NCI-H1417 (cell line): ENCODE measurements at regions not wholly inside any gene's neighbourhood (a gene's known extent, or its start where the extent isn't known, plus 50 kb on each side); places are given as distances from the start of the nearest gene placed in this dataset.
"Not testable (repeated sequence)": the region's sequence is repeated elsewhere in the genome, so short reads cannot be mapped to it uniquely, and the experiment has no call there.

Source experiments
- DNase-seq, 3 experiments: peaks; one replicate each; lab custom pipeline; 2025; lab: John Stamatoyannopoulos, UW

DNA sequence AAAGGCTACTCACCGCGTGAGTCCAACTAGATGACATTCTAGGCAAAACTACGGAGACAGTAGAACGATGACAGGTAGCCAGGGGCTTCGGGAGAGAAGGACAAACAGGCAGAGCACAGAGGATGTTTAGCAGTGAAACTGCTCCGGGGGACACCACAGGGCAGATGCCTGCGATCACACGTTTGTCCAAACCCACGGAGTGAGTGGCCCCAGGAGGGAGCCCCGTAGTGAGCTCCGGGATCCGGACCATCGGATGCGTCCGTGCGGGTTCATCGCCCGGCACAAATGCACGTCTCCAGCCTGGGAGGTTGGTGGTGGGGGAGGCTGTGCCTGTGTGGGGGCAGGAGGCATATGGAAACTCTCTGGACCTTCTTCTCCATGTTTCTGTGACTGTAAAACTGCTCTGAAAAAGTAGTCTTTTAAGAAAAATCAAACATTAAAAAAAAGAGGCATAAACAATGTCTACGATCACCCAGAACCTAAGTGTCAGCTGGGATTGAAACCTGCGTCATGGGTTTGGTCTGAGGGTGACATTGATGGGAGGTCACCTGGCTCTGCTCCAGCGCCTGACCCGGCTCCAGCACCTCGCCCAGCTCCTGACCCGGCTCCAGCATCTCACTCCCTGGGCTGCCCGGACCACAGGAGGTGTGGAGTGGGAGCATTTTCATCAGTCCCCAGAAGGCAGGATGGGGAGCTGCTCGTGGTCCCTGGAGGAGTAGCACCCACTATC lies 83.0 kb upstream of the CTDP1 start:
- DNase-seq = no peak

DNA sequence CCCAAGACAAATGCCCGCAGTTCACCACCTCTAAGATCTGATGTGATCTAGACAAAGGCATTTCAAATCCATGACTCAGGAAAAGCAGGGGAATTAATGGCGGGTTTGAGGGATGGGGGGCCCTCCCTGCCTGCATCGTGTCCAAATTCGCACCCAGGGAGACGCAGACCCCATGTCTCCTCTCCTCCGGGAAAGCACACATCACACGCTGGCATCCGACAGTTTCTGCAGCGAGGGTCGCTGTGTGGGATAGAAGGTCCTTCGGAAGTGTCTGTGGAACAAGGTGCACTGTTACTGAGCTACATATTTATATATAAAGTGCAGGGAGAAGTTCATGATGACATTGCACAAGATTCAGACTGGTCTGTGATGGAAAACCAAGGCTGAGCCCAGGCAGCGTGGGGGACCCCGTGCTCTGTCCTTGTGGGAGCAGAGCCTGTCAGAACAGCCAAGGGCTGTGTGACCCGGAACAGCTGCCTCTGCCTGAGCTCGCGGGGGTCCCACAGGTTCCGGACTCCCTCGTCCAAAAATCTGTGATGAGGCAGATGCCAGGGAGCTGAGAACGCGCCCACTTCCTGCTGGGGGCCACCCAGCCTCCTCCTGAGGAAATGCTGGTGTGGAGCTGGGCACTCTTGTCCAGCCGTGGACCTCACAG lies 82.3 kb upstream of the CTDP1 start:
- no peak for DNase-seq

DNA sequence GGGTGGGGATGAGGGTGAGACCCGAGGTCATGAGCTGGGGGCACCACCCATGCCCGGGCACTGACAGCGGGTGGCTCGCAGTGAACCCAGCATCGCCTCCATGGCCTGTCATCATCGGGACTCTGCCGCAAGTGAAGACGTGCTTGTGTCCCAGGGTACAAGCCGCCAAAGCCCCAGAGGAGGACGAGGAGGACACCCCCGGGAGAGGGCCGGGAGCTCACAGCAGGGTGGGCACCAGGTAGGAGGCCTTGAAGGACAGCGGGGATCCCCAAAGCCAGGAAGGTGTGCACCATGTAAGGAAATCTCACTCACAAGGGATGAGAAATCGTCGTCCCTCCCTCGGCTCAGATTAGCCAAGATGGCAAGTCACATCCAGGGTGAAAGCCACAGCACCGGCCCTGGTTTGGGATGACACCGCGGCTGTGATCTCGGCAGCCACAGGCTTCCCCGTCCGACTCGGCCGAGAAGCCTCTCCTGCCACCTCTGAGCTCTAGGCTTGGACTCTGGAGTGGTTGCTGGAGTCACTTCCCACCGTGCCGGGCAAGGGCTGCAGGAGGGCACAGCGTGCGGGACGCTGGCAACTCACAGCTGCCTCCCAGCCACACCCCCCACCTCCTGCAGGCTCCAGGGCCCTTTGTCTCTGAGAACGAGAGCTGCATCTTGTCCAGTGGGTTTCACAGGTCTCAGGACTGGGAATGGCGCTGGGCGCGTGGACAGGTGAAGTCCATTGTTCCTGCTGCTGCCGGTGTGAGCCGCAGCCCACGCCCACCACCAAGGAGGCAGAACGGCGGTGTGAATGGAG lies 81.6 kb upstream of the CTDP1 start:
- DNase-seq = peak; percentile 18 to 88 (median 73)

DNA sequence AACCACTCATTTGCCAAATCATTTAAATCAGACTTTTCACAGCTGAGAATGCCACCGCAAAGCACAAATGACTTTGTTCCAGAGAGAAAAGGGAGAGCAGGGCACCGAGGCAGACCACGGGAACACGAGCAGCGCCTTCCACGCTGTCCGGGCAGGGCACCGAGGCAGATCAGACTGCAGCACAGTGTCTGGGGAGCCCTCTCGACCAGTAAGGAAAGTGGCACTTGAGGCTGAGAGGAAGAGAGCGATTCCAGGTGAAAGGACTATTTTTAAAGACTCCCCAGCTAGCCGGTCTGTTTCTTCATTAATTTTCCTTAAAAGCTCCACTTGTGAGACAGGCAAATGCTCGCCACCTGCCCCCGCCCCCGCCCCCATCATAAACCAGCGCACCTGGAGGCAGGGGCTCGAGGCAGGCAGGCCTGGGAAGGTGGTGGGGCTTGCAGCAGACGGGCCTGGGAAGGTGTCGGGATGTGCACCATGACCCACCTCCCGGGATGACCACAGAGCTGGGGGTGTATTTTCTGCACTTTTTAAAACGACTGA lies 80.9 kb upstream of the CTDP1 start:
- DNase-seq = peak; percentile 32 to 88 (median 70)

DNA sequence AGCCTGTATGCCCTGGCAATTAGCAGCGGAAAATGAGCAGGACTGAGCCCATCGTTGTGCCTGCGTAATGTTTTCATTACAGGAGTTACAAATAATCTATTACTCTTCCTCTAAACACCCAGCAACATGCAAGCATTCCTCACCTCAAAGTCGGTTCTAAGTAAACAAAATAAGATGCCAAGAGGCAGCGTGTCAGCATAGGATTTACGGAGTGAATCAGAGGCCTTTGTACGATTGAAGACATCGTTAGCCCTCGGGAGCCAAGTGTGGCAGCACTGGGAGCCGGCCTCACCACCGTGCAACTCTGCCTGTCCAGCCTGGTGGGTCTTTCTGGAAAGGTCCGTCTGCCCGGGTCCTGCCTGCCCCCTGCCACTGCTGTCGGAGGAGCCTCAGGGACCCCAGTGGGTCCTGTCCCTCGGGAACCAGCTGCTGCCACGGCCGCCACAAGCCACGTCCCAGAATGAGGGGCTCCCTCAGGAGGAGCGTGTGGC lies 80.1 kb upstream of the CTDP1 start:
- DNase-seq = no peak

DNA sequence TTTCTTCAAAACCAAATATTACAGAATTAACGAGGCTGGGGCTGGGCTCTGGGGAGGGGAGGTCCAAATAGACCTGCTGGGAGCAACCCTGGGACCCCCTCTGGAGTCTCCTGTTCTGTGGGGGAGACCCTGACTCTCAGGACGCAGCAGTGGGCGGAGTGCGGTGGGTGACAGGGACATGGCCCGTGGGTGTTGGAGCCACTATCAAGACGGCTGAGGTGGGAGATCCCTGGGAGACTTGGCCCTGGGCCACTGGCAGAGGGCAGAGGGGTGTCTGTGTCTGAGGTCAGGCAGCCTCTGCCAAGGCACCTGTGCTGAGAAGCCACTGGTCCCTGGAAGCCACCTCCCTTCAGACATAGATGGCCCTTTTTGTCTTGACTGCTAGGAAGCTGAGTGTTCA lies 79.5 kb upstream of the CTDP1 start:
- no peak for DNase-seq

DNA sequence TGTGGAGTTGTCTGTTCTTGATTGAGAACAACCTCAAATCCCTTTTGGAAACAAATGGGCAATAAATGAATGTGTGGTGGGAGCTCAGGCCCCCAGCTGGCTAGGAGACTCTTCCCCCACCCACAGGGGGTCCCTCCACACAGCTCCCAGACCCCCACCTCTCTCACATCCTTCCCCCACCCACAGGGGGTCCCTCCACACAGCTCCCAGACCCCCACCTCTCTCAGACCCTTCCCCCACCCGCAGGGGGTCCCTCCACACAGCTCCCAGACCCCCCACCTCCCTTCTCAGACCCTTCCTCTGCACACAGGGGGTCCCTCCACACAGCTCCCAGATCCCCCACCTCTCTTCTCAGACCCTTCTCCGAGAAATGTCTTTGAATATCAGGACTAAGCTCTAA lies 79.0 kb upstream of the CTDP1 start:
- DNase-seq = no peak

DNA sequence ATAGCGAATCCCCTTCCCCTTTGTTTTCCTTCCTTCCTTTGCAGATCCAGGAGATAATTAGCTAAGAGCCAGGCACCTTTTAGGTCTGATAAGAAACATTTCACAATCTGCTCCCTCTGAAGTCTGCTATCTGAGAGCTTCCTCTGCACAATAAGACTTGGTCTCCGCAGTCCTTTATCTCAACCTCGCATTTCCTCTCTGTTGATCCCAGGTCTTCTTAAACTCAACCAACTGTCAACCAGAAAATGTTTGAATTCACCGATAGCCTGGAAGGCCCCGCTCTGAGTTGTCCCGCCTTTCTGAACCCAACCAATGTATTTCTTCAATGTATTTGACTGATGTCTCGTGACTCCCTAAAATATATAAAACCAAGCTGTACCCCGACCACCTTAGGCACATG lies 78.4 kb upstream of the CTDP1 start:
- DNase-seq = no peak

DNA sequence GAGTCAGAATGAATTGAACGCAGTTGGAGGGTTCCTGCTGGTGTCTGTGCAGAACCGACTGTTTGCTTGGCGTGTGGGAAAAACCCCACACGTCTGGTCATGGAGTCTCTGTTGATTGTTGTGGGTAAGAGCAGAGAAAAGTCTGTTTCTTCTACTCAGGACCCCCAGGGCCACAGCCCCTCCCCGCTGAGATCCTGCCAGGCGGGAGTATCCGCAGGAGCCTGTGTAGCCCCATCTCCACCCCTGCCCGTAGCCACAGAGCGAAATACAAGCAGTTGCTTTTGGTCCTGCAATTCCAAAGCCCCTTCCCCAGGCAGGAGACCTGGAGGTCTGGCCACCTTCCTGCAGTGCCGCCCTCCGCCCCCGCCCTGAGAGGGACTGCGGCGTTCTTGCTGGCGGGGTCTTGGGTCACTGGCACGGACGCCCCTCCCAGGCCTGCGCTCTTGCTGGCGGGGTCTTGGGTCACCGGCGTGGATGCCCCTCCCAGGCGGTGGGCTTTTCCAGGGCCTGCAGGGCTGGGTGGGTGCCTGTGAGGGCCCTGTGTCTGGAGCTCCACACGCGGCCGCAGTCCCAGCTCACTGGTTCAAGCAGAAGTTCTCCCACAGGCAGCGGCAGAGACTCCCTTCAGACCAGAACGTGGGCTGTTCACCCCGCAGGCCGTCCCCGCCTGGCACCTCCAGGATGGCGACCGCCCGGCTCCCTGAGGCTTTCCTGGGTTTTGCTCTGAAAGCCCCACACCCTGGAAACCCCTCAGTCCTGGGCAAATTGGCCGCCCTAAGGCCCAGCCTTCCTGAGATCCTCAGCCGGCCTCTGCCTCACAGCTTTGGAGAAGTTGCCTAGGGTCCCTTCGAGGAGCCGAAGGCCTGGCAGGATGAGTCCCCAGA lies 76.0 kb upstream of the CTDP1 start:
- no peak for DNase-seq

DNA sequence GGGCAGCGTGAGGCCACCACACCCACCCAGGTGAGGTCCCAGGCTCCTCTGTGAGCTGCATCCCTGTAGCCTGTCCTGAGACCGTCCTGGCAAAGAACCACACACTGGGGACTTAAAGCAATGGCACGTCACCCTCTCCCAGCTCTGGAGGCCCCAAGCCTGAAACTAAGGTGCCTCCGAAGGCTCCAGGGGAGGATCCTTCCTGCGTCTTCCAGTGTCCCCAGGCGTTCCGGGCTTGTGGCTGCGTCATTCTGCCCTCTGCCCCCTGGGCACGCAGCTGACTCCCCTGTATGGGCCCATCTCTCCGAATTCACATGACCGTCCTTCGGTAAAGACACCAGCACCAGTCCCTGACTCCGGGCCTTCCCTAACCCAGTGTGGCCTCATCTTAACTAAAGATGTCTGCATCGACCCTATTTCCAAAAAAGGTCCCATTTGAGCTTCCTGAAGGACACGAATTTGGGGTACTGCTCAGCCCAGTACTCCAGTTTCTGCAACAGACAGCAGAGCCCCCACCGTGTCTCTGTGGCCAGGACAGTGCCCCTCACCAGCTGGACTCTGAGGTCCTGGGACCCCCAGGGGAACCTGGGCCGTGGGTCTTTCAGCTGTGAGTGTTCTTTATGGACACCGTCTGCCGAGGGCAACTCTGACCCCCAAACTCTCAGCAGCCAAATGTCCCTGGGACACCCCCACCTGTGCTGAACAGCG lies 75.2 kb upstream of the CTDP1 start:
- no peak for DNase-seq

DNA sequence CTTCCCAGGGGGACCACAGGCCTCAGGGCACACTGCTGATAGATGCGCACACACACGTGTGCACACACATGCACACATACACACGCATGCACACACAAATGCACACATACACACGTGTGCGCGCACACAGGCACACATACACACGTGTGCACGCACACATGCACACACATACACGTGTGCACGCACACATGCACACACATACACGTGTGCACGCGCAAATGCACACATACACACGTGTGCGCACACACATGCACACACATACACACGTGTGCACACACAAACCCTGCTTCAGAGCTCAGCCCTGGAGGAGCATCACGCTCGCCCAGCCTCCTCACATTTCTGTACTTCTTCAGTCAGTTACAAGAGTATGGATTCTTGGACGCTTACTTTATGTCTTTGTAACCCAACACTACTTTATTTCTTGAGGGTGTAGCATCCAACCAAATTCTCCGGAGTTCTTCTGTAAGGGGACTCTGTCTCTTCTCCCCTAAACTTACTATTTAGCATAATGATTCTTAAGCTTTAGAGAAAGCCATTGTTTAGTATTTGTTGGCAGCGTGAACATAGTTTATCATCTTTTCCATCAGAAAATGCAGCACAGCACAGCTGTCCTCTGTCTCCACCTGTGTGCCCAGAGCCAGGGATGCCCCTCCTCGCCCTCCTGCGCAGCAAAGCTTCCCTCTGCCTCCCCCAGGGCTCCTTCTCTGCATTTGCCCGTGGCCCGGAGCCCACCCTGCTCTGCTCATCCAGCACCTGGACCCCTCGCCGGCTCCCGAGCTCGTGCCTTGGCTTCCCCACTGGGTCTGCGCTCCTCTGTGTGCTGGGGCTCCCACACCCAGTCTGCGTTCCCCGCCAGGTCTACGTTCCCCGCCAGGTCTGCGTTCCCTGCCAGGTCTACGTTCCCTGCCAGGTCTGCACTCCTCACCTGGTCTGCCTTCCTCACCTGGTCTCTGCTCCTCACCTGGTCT lies 74.4 kb upstream of the CTDP1 start:
- no peak for DNase-seq

DNA sequence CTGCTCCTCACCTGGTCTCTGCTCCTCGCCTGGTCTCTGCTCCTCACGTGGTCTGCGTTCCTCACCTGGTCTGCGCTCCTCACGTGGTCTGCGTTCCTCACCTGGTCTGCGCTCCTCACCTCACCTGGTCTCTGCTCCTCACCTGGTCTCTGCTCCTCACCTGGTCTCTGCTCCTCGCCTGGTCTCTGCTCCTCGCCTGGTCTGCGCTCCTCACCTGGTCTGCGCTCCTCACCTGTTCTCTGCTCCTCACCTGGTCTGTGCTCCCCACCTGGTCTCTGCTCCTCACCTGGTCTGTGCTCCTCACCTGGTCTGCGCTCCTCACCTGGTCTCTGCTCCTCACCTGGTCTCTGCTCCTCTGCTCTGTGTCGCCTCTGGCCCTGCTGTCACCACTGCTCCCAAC lies 73.5 kb upstream of the CTDP1 start:
- not testable (repeated sequence) for DNase-seq

DNA sequence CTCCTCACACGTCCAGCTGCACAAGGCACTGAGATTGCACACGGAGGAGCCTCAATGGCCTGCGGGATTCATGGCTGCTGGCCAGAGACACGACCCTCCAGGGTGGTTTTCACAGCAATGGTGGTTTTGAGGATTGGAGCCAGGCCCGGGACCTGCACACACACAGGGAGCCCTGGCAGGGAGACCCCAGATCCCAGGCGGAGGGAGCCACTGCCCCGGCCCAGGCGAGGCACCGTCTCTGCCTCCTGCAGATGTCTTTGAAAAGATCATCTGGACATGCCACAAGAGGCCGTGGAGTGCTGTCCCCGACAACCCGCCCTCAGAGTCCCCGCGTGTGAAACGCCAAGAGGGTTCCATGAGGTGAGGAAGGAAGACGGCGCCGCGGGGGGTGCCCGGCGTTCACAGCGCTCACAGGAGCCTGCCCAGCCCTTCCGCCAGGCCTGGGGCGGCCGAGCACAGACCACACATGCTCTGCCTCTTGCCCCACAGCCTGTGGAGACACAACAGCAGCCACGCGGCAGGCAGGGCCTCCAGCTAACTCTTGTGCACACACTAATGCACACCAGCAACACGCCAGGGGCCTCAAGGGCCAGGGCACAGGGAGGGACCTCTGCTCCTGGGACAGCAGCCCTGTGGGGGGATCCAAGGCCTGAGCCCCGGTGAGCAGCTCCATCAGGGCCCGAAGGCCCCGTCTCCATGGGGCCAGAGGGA lies 72.8 kb upstream of the CTDP1 start:
- DNase-seq = no peak

DNA sequence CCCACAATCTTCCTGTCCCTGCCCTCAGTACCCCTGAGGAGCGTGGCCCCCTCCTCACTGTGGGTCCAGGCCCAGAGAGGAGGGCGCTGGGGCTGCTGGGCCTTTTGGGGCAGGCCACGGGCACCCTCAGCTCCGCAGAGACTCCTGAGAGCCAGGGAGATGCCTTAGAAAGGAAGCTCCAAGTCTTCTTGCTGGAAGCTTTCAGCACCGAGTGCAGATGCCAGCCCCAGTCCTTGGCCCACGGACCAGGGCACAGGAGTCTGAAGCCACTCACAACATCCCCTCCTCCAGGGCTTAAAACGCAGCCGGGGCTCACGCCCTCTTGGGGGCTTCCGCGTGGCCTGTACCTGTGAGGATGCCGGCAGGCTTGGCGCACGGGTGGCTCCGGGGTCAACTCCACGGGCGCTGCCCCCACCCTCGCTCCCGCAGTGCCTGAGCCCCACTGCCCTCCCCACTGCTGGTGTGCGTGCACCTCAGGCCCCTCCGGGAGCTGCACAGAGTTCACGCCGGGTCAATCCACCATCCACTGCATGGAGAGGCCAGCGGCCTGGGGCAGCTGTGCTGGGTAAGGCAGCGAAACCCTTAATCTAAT lies 72.1 kb upstream of the CTDP1 start:
- no peak for DNase-seq

DNA sequence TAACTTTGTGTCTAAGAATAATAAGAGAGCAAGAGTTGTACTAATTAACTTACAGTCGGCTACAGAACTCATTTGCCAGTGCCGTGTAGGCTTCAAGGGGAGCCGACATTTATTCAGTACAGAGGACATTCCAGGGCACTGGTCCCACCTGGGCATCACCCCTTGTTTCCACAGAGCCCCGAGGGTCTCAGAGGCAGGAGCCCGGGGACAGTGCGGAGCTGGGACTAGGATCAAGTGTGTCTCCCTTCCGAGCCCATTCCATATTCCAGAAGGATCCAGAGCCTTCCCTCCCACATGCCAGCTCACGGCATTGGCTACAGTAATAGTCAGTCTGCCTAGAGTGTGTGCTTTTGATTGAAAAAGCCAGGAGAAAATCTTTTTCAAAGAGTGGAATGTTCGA lies 71.5 kb upstream of the CTDP1 start:
- DNase-seq = no peak

DNA sequence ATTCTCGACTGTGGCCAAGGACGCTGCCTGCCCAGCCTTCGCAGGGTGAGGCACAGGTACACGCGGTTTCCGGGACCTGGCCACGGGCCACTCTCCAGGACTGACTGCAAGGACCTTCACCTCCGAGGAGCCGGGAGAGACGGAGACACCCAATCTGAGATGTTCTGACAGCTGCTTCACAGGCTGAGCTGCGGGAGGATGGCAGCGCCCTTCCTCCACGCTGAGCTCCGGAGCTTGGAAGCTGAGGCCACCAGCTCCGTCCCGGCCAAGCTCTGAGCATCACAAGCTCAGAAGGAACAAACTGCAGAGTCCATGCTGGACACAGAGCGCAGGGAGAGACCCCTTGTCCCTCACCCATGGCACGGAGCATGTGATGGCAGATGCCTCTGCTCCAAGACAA lies 71.1 kb upstream of the CTDP1 start:
- DNase-seq = no peak

DNA sequence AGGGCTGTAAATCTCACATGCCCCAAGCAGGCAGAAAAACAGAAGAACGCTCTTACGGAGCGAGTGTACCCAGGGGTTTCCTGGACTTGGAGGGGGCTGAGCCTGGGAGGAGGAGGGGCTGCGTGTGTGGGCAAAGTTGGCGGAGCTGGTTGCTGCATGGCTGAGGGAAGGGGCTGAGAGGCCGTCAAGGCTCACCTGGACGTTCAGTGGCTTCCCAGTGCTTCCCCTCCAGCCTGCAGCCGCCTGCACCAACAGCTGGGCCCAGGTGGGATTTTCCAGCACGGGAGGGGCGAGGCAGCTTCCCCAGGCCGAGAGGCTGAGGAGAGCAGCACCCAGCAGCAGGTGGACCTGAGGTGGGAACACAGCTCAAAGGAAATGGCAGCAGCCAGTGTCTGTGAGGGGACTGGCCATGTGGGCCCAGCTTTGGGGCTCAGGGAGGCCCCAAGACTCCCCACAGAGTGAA lies 70.6 kb upstream of the CTDP1 start:
- DNase-seq = no peak

DNA sequence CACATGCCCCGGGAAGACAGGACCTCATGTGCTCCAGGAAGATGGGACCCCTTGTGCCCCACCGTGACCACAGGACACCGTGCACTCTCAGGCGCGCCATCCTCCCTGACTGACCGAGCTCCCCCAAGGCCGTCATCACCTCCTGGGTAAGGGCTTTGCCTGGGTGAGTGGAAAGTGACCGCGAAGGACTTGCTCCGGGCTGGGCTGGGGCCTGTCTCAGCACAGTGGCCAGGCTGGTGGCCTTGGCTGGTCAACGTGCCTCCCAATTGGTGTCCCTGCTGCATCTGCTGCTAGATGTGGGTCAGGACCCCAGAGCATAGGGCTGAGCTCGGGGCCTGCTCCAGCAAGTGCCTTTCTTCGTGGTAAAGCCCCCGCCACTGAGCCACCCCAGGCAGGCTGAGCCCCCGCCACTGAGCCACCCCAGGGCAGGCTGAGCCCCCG lies 69.7 kb upstream of the CTDP1 start:
- no peak for DNase-seq
